ENCODE measurements at regions not wholly inside any gene's neighbourhood (a gene's known extent, or its start where the extent isn't known, plus 50 kb on each side); places are given as distances from the start of the nearest gene placed in this dataset.
"Not testable (repeated sequence)": the region's sequence is repeated elsewhere in the genome, so short reads cannot be mapped to it uniquely, and the experiment has no call there.

- DNase-seq (ENCODE audit: low read depth) = no peak
These were observed 493.5 kb downstream of the SETD4 start for GRCh38 chr21:35566874-35567273.

GRCh38 chr21:35565204-35565611 is 495.1 kb downstream of the SETD4 start:
- peak; percentile 73 for DNase-seq (ENCODE audit: low read depth)

GRCh38 chr21:35563885-35564451 is 496.4 kb downstream of the SETD4 start:
- DNase-seq (ENCODE audit: low read depth) = peak; percentile 99

DNA sequence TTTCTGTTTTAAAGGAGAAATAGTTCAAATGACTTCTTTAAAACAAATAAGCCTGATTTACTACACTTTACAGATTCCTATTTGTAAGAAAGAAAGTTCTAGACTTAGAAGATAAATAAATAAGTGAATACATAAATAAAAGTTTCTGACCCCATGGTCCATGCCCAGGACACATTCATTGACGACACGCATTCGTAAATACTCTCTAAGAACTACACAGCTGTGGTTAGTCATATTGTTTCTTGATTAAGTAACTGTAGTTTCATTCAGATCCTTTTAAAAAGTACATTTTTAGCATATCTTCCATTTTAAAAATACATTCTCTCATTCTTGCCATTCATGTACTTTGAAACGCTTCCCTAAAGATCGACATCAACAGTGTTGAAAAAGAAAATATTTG is 497.4 kb downstream of the SETD4 start:
- no peak for DNase-seq (ENCODE audit: low read depth)

GRCh38 chr21:35561116-35561515 is 499.2 kb downstream of the SETD4 start:
- DNase-seq (ENCODE audit: low read depth) = no peak

- DNase-seq (ENCODE audit: low read depth) = no peak
These were observed 500.5 kb downstream of the SETD4 start for GRCh38 chr21:35559829-35560225.

DNA sequence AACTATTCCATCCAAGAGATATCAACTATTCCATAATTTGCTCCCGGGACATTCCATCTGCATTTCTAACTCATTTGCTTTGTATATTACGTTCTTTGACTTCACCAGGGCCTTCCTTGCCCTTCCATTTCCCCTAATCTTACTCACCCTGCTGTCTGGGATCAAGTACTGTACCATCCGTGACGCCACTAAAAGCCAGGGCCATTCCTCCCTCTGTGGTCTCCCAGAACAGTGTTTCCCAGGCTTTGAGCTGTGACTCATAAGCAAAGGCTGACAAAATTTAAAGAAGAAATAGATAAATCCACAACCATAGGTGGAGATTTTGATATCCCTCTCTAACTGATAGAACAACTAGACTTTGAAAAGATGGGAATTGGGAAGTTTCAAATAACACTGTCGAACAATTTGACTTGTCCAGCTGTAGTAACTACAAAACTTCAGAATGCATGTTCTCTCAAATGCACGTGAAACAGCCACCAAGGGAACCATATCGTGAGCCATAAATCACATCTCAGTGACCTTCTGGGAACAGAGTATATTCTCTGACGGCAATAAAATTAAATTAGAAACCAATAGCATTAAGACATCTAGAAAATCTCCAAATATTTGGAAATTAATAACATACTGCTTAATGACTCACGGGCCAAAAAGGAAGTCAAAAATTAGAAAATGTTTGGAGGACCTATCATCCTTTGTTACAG is 501.0 kb downstream of the SETD4 start:
- DNase-seq (ENCODE audit: low read depth) = peak; percentile 88

GRCh38 chr21:35556536-35556935 is 503.8 kb downstream of the SETD4 start:
- no peak for DNase-seq (ENCODE audit: low read depth)

DNA sequence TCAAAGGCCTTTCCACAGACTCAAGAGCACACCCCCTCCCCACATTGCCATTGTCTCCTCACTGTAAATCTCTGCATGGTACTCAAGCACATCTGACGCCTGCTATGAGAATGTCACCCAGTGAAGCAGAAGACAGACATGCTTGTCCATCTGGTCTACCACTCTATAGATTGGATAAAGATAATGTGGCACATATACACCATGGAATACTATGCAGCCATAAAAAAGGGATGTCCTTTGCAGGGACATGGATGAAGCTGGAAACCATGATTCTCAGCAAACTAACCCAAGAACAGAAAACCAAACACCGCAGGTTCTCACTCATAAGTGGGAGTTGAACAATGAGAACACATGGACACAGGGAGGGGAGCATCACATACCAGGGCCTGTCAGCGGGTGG is 503.4 kb upstream of the RUNX1 start:
- not testable (repeated sequence) for DNase-seq (ENCODE audit: low read depth)

DNA sequence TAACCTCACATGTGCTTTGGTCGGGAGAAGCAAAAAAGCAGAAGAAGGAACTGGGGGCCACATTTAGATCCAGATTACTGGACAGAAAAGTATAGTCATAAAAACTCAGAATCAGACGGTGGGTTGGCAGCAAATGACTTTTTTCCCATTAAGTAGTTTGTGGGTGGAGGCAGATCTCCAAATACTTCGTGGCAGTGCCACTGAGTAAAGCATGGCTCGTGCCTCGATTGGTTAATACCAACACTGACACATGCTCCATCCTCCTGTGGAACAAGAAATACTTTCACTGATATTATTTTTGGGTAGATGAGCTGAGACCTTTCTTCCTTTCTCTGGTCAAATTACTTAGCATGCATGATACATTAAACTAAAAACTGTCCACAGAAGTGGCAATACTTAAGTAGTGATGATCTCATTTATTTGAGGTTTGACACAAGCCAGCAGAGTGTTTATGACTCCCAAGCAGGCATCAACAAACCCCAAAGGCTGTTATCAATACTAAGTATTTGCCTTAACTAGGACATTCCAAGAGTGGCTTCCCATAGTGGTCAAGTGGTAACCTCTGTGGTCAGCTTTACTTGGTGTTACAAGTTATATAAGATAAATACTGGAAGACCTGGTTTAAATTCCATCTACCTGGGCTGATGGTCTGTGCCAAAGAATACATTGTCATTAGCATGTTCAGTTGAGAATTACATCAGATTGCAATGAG is 500.0 kb upstream of the RUNX1 start:
- no peak for DNase-seq (ENCODE audit: low read depth)

GRCh38 chr21:35547946-35548774 is 499.1 kb upstream of the RUNX1 start:
- no peak for DNase-seq (ENCODE audit: low read depth)

- DNase-seq (ENCODE audit: low read depth) = no peak
These were observed 494.6 kb upstream of the RUNX1 start for GRCh38 chr21:35543746-35544145.

DNA sequence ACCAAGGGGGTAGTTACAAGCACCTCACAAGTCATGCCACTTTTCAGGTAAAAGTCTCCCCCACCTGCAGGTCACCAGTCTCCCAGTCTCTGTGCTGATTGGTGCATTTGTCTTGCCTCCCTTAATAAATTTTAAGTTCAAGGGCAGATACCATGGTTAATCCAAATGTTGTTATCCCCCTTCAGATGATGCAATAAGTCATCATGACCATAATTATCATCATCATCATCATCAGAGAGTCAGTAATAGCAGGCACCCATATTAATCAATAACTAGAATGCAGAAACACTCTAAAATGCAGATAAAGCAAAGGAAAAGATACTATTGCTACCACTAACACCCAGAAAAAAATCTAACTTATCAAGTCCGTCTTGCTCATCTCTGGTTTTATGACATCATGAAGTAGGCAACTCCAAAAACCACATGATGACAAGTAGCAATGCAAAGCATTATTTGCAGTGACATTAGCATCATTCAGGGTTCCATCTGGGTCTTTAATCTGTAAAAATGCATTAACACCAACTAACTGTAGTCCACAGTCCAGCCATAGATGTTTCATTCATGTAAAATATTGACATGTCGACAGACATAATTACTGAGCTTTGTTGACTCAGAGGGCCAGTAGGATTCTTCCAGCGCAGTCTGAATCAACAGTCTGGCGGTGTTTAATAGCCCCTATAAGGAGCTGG is 492.0 kb upstream of the RUNX1 start:
- peak; percentile 94 for DNase-seq (ENCODE audit: low read depth)

DNA sequence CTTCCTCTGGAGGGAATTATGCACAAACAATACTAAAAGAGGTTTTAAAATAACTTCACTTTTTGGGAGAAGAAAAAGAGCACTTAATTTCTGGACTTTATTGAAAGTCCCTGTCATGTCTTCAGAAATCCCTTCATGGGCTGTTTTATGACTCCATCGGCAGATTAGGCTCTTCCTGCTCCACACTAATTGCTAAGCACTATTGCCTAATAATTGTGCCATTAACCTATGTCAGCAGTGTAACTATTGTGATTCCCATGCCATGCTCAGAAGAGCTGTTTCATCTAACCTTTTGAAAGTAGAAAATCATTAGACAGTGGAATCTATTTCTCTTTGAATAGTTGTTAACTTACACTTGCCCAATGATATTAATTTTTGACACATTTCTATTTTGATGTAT is 489.3 kb upstream of the RUNX1 start:
- DNase-seq (ENCODE audit: low read depth) = no peak

DNA sequence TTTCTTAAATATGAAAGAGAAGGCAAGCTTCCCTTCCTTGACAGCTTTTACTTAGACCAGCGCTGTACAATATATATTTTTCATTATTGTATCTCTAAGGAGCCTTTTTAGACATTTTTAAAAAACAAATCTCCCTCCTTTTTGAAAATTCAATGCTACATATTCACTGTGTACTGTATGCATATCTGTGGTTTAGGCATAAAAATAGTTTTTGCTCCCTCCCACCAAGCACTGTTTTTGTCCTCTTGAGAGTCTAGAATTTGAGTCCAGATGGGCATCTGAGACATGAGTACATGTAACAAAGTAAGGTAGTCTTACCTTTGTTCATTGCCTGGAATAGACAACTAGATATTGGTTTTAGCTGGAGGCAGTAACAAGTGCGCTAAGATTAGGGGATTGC is 488.5 kb upstream of the RUNX1 start:
- no peak for DNase-seq (ENCODE audit: low read depth)

- DNase-seq (ENCODE audit: low read depth) = no peak
These were observed 484.8 kb upstream of the RUNX1 start for GRCh38 chr21:35533893-35534292.

- no peak for DNase-seq (ENCODE audit: low read depth)
These were observed 481.7 kb upstream of the RUNX1 start for GRCh38 chr21:35530766-35531165.

DNA sequence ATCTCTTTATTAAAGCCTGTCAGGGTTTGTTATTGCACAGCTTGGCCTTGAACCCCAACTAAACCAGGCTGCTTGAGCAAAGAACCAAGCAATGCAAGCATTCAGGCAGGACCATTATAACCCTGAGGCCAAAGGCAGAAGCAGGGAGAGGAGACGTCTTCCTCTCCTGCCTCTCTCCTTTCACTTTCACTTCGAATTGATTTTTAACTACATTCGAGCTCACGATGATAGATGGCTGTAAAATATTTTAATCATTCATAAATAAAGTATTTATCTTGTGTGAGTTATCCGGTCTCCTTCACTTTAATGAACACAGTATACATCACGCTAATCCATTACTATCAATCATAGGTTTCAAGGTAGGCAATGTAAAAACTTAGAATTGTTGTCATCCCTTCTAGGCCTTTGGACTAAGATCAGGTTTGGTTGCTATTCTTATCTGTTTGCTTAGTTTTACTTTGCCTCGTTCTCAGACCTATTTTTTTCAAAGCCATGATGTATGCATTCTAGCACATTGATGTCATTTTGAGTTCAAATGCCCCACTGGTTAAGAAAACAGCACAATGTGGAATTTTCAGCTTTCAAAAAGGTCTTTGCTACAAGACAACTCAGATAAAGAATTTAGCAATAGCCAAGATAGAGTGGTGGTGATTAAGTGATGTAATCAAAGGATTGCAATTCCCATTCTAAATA is 480.2 kb upstream of the RUNX1 start:
- DNase-seq (ENCODE audit: low read depth) = no peak

DNA sequence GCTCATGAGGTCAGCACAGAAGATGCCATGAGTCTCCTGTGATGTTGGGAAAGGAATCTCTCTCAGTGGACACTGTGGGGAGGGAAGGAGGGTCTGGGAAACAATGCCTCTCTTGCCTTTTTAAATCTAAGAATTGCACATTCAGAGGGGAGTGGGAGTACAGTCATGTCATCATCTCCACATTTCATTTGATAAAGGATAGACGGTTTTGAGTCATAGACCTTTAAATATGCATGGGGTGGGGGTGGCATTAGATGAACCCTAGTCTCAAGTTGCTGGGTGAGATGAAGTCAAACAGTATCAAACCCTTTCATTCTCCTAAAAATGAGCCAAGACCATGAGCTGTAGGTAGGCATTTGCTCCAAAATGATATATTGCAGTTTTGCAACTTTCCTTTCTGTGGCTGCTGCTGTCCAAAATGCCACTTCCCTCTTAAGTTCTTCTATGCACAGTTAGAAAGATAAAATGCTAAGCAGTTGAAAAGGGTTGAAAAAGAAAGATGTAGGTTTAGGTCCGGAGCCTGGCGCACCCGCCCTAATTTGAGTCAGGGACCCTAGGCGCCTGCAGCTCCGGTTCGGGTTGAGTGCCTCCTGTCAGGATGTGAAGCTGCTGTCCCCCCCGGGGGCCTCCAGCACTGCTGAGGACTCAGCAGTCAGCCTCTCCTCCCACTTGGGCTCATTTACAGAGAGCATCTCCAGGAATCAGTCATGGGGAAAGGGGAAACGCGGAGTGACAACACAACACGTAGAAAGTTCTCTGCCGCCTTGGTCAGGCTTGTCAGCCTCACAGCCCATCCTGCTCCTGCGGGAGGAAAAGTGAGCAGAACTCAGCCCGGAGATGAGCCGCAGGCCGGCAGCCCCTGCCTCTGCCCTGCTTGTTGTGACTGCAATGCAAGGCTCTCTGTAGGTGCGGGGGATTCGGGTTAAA is 479.3 kb upstream of the RUNX1 start:
- no peak for DNase-seq (ENCODE audit: low read depth)

- no peak for DNase-seq (ENCODE audit: low read depth)
These were observed 478.3 kb upstream of the RUNX1 start for GRCh38 chr21:35527358-35527757.
